Kidney epithelial cell (primary cell): ENCODE measurements at regions not wholly inside any gene's neighbourhood (a gene's known extent, or its start where the extent isn't known, plus 50 kb on each side); places are given as distances from the start of the nearest gene placed in this dataset.

Source experiments
- DNase-seq: peaks from one replicate; pipeline ENCODE4 v3.0.0-alpha.2; 2010; ENCODE audit warnings: low read depth
- H3K27me3 ChIP-seq: 2 replicates; pipeline ENCODE4 v1.6.0; 2011; ENCODE audit warnings: low read length; ENCODE audit not compliant: control insufficient read depth, insufficient read depth
- H3K36me3 ChIP-seq: 2 replicates; pipeline ENCODE4 v1.5.1; 2011; ENCODE audit warnings: low read length; ENCODE audit not compliant: control insufficient read depth, insufficient read depth
- H3K4me3 ChIP-seq: 2 replicates; pipeline ENCODE4 v1.5.1; 2011; ENCODE audit warnings: low read depth, mild to moderate bottlenecking, control low read depth, low read length
- TF ChIP-seq, protein P1 (sequence below): IDR thresholded peaks from 2 replicates; pipeline ENCODE4 v1.5.1; 2011; ENCODE audit warnings: mild to moderate bottlenecking, moderate library complexity, low read length, control low read depth, inconsistent platforms; ENCODE audit not compliant: insufficient read depth, poor library complexity, severe bottlenecking

- Histone ChIP-seq H3K27me3 (no peaks in the 10 kb centered on the region), H3K4me3 (no peak overlapping the region), H3K36me3 (no peaks in the 10 kb centered on the region)
- TF ChIP-seq, protein P1, sequence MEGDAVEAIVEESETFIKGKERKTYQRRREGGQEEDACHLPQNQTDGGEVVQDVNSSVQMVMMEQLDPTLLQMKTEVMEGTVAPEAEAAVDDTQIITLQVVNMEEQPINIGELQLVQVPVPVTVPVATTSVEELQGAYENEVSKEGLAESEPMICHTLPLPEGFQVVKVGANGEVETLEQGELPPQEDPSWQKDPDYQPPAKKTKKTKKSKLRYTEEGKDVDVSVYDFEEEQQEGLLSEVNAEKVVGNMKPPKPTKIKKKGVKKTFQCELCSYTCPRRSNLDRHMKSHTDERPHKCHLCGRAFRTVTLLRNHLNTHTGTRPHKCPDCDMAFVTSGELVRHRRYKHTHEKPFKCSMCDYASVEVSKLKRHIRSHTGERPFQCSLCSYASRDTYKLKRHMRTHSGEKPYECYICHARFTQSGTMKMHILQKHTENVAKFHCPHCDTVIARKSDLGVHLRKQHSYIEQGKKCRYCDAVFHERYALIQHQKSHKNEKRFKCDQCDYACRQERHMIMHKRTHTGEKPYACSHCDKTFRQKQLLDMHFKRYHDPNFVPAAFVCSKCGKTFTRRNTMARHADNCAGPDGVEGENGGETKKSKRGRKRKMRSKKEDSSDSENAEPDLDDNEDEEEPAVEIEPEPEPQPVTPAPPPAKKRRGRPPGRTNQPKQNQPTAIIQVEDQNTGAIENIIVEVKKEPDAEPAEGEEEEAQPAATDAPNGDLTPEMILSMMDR = no peak
- no peak for DNase-seq
Measured at GRCh38 chr4:187413564-187414358, 581.8 kb upstream of the ZFP42 start.

DNA sequence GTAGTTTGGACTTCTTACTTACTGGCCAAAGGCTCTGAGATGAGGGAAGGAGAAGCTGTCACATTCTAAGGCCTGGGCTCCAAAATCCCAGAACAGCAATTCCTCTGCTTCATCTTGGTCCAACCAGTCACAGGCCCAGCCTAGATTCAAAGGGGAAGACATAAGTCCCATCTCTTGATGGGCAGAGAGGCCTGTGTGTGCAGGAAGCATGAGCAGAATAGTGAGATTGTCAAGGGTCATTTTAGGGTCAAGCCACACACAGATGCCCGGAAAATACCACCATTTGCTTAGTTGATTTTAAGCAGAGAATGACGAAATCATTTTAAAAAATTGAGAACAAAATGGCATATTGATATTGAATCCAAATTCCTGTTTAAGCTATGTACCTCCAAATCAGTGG is 580.9 kb upstream of the ZFP42 start:
- H3K36me3 ChIP-seq = no peaks in the 10 kb centered on the region
- no peaks in the 10 kb centered on the region for H3K27me3 ChIP-seq
- H3K4me3 ChIP-seq = no peak overlapping the region
- DNase-seq = no peak
- TF ChIP-seq, protein P1 = no peak

GRCh38 chr4:187415231-187415630 is 580.3 kb upstream of the ZFP42 start:
- H3K27me3 ChIP-seq = no peaks in the 10 kb centered on the region
- H3K4me3 ChIP-seq = no peak overlapping the region
- no peaks in the 10 kb centered on the region for H3K36me3 ChIP-seq
- DNase-seq = no peak
- TF ChIP-seq, protein P1 = no peak

GRCh38 chr4:187416216-187416615 is 579.4 kb upstream of the ZFP42 start:
- Histone ChIP-seq H3K36me3 (no peaks in the 10 kb centered on the region), H3K4me3 (no peak overlapping the region), H3K27me3 (no peaks in the 10 kb centered on the region)
- no peak for DNase-seq
- TF ChIP-seq, protein P1 = no peak

DNA sequence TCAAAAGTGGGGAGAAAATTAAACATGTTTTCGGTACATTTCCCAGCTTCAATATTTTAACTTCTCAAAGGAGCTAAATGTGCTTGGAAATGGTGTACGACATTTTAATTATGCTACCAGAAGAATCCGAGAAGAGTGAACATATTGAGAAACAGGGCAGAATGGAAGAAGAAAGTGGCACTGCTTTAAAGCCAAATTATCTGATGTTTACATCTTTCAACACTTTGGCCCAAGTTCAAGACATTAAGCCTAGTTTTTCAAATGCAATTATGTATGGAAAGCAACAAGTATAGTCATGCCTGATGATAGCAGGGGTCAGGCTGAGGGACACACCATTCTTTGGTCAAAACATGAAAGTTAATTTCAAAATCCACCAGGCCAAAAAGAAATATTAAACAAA is 577.9 kb upstream of the ZFP42 start:
- Histone ChIP-seq H3K27me3 (no peaks in the 10 kb centered on the region), H3K36me3 (no peaks in the 10 kb centered on the region), H3K4me3 (no peak overlapping the region)
- TF ChIP-seq, protein P1 = no peak
- DNase-seq = no peak

DNA sequence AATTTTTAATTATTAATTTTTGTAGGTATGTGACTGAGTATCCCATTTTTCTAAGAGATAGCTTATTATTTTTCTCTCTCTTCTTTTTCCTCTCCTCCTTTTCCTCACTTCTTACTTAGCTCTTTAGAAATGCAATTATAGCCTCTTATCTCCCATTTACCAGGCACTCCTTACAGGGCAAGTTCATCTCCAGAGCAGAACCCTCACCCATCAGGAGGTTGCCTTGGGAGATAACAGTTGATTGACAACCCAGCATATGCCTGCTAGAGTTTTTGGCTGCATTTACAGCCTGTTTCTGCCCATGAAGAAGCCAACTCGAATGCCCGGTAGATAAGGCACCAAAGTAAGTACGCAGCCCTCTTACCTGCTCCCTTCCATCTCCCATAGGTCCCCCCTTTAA is 572.9 kb upstream of the ZFP42 start:
- no peak for DNase-seq
- TF ChIP-seq, protein P1 = no peak
- Histone ChIP-seq H3K36me3 (no peaks in the 10 kb centered on the region), H3K4me3 (no peak overlapping the region), H3K27me3 (no peaks in the 10 kb centered on the region)
